ENCODE measurements at regions not wholly inside any gene's neighbourhood (a gene's known extent, or its start where the extent isn't known, plus 50 kb on each side); places are given as distances from the start of the nearest gene placed in this dataset.

GRCh38 chr6:99178168-99178567 is 171.3 kb downstream of the FAXC start:
- no peak overlapping the region for H3K4me3 ChIP-seq
- no peak overlapping the region for H3K27ac ChIP-seq
- no peaks in the 10 kb centered on the region for H3K4me1 ChIP-seq
- TF ChIP-seq, protein P1, sequence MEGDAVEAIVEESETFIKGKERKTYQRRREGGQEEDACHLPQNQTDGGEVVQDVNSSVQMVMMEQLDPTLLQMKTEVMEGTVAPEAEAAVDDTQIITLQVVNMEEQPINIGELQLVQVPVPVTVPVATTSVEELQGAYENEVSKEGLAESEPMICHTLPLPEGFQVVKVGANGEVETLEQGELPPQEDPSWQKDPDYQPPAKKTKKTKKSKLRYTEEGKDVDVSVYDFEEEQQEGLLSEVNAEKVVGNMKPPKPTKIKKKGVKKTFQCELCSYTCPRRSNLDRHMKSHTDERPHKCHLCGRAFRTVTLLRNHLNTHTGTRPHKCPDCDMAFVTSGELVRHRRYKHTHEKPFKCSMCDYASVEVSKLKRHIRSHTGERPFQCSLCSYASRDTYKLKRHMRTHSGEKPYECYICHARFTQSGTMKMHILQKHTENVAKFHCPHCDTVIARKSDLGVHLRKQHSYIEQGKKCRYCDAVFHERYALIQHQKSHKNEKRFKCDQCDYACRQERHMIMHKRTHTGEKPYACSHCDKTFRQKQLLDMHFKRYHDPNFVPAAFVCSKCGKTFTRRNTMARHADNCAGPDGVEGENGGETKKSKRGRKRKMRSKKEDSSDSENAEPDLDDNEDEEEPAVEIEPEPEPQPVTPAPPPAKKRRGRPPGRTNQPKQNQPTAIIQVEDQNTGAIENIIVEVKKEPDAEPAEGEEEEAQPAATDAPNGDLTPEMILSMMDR (IDR thresholded peaks at IDR 0.05): no peak
- ATAC-seq (peak; percentile 68), DNase-seq (no peak)
- no peaks in the 10 kb centered on the region for H3K27me3 ChIP-seq
- no peaks in the 10 kb centered on the region for H3K36me3 ChIP-seq
- intact Hi-C loops (cut with DNase I): no loop called here
- peaks cover 3% of the 10 kb centered on the region for H3K9me3 ChIP-seq

DNA sequence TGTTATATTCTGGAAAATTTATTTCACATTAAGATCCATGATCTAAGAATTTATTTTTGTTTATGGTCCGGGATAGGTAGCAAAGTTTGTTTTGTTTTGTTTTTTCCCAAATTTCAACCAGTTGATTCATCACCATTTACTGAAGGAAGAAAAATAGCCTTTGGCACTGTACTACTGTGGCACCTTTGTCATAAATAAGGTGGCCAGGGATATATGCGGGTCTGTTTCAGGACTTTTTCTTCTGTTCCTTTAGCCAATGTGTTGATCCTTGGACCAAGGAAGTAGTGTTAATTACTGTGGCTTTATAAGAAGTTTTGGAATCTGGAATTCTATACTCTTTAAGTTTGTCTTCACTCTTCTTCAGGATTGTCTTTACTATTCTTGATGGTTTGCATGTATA is 171.7 kb downstream of the FAXC start:
- Histone ChIP-seq H3K27ac (no peak overlapping the region), H3K9me3 (peaks cover 3% of the 10 kb centered on the region), H3K27me3 (no peaks in the 10 kb centered on the region), H3K4me3 (no peak overlapping the region), H3K36me3 (no peaks in the 10 kb centered on the region), H3K4me1 (no peaks in the 10 kb centered on the region)
- ATAC-seq: no peak
- no peak for DNase-seq
- intact Hi-C loops (cut with DNase I): no loop called here
- TF ChIP-seq, protein P1 (IDR thresholded peaks at IDR 0.05): no peak

- Histone ChIP-seq H3K9me3 (no peaks in the 10 kb centered on the region), H3K4me1 (no peaks in the 10 kb centered on the region), H3K36me3 (no peaks in the 10 kb centered on the region), H3K4me3 (no peak overlapping the region), H3K27me3 (no peaks in the 10 kb centered on the region), H3K27ac (no peak overlapping the region)
- intact Hi-C loops (cut with DNase I): no loop called here
- TF ChIP-seq, protein P1 (IDR thresholded peaks at IDR 0.05): no peak
- DNase-seq (no peak), ATAC-seq (no peak)
Observed at GRCh38 chr6:99165838-99166237, 183.6 kb downstream of the FAXC start.

DNA sequence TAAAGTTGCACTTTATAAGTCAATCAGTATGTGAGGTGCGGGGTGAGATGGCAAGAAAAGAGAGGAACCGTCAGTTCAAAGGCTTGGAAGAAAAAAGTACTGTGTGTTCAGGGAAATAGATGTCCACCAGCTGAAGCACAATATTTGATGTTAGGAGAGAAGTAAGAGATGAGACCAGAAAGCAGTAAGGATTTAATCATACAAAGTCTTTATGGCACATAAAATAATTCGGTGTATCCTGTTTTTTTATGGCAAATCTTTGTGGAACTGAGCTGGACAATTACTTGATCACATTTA is 197.2 kb downstream of the FAXC start:
- no peak overlapping the region for H3K4me3 ChIP-seq
- ATAC-seq (no peak), DNase-seq (no peak)
- H3K4me1 ChIP-seq: no peaks in the 10 kb centered on the region
- H3K36me3 ChIP-seq: no peaks in the 10 kb centered on the region
- TF ChIP-seq, protein P1 (IDR thresholded peaks at IDR 0.05): no peak
- H3K9me3 ChIP-seq: no peaks in the 10 kb centered on the region
- no peak overlapping the region for H3K27ac ChIP-seq
- no peaks in the 10 kb centered on the region for H3K27me3 ChIP-seq
- intact Hi-C loops (cut with DNase I): no loop called here

GRCh38 chr6:99151634-99152346 is 197.7 kb downstream of the FAXC start:
- TF ChIP-seq, protein P1 (IDR thresholded peaks at IDR 0.05): peak; percentile 51
- peak; percentile 67 for DNase-seq
- no peak overlapping the region for H3K4me3 ChIP-seq
- peak; percentile 79 for ATAC-seq
- H3K27ac ChIP-seq: no peak overlapping the region
- H3K4me1 ChIP-seq: no peaks in the 10 kb centered on the region
- intact Hi-C loops (cut with DNase I): no loop called here
- H3K36me3 ChIP-seq: no peaks in the 10 kb centered on the region
- no peaks in the 10 kb centered on the region for H3K9me3 ChIP-seq
- H3K27me3 ChIP-seq: no peaks in the 10 kb centered on the region

GRCh38 chr6:99148761-99149160 is 200.7 kb downstream of the FAXC start:
- H3K4me1 ChIP-seq: no peaks in the 10 kb centered on the region
- H3K27me3 ChIP-seq: peaks cover 4% of the 10 kb centered on the region
- ATAC-seq (no peak), DNase-seq (no peak)
- H3K27ac ChIP-seq: no peak overlapping the region
- H3K36me3 ChIP-seq: no peaks in the 10 kb centered on the region
- intact Hi-C loops (cut with DNase I): no loop called here
- no peak overlapping the region for H3K4me3 ChIP-seq
- no peaks in the 10 kb centered on the region for H3K9me3 ChIP-seq
- TF ChIP-seq, protein P1 (IDR thresholded peaks at IDR 0.05): no peak
